ENCODE measurements at regions not wholly inside any gene's neighbourhood (a gene's known extent, or its start where the extent isn't known, plus 50 kb on each side); places are given as distances from the start of the nearest gene placed in this dataset.

- TF ChIP-seq, protein P1, sequence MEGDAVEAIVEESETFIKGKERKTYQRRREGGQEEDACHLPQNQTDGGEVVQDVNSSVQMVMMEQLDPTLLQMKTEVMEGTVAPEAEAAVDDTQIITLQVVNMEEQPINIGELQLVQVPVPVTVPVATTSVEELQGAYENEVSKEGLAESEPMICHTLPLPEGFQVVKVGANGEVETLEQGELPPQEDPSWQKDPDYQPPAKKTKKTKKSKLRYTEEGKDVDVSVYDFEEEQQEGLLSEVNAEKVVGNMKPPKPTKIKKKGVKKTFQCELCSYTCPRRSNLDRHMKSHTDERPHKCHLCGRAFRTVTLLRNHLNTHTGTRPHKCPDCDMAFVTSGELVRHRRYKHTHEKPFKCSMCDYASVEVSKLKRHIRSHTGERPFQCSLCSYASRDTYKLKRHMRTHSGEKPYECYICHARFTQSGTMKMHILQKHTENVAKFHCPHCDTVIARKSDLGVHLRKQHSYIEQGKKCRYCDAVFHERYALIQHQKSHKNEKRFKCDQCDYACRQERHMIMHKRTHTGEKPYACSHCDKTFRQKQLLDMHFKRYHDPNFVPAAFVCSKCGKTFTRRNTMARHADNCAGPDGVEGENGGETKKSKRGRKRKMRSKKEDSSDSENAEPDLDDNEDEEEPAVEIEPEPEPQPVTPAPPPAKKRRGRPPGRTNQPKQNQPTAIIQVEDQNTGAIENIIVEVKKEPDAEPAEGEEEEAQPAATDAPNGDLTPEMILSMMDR (IDR thresholded peaks at IDR 0.05), result no peak
- no peak for TF ChIP-seq EP300 (IDR thresholded peaks at IDR 0.05)
Measured at GRCh38 chr20:53725575-53725970, 131.9 kb upstream of the ZNF217 start.
